Middle frontal gyrus (tissue), 1 donor: ENCODE measurements at regions not wholly inside any gene's neighbourhood (a gene's known extent, or its start where the extent isn't known, plus 50 kb on each side); places are given as distances from the start of the nearest gene placed in this dataset.
"Not testable (repeated sequence)": the region's sequence is repeated elsewhere in the genome, so short reads cannot be mapped to it uniquely, and the experiment has no call there.

Source experiments
- DNase-seq: peaks from one replicate; pipeline ENCODE4 v3.0.0-alpha.2; 2015; ENCODE audit warnings: low spot score; ENCODE audit errors: extremely low spot score

GRCh38 chr22:25348996-25349395 is 129.6 kb downstream of the CRYBB2 start:
- not testable (repeated sequence) for DNase-seq

- no peak for DNase-seq
Observed at GRCh38 chr22:25350551-25350971, 131.1 kb downstream of the CRYBB2 start.

GRCh38 chr22:25351631-25352293 is 132.3 kb downstream of the CRYBB2 start:
- no peak for DNase-seq

GRCh38 chr22:25352294-25352680 is 132.8 kb downstream of the CRYBB2 start:
- DNase-seq: no peak

GRCh38 chr22:25353516-25354445 is 134.3 kb downstream of the CRYBB2 start:
- no peak for DNase-seq

GRCh38 chr22:25354456-25354855 is 135.0 kb downstream of the CRYBB2 start:
- DNase-seq: no peak

GRCh38 chr22:25357132-25357455 is 137.7 kb downstream of the CRYBB2 start:
- DNase-seq: no peak

- DNase-seq: no peak
Observed at GRCh38 chr22:25357606-25358420, 138.4 kb downstream of the CRYBB2 start.

GRCh38 chr22:25358421-25359170 is 139.2 kb downstream of the CRYBB2 start:
- no peak for DNase-seq

- DNase-seq: no peak
Observed at GRCh38 chr22:25359601-25360261, 140.3 kb downstream of the CRYBB2 start.

- no peak for DNase-seq
Observed at GRCh38 chr22:25360411-25360810, 141.0 kb downstream of the CRYBB2 start.

- DNase-seq: no peak
Observed at GRCh38 chr22:25360891-25361645, 141.6 kb downstream of the CRYBB2 start.

GRCh38 chr22:25361899-25362214 is 142.4 kb downstream of the CRYBB2 start:
- DNase-seq: no peak

GRCh38 chr22:25362215-25362882 is 142.9 kb downstream of the CRYBB2 start:
- DNase-seq: no peak

GRCh38 chr22:25362883-25363240 is 143.4 kb downstream of the CRYBB2 start:
- DNase-seq: no peak

GRCh38 chr22:25363474-25363873 is 144.0 kb downstream of the CRYBB2 start:
- no peak for DNase-seq

- no peak for DNase-seq
Observed at GRCh38 chr22:25364281-25364680, 144.8 kb downstream of the CRYBB2 start.

GRCh38 chr22:25364736-25365241 is 145.3 kb downstream of the CRYBB2 start:
- no peak for DNase-seq

GRCh38 chr22:25365491-25366261 is 146.2 kb downstream of the CRYBB2 start:
- no peak for DNase-seq
